GM19239 (cell line): ENCODE measurements at regions not wholly inside any gene's neighbourhood (a gene's known extent, or its start where the extent isn't known, plus 50 kb on each side); places are given as distances from the start of the nearest gene placed in this dataset.

Experiments used
- DNase-seq: peaks from one replicate; pipeline ENCODE4 v3.0.0; 2011; ENCODE audit warnings: low spot score; ENCODE audit not compliant: insufficient read length
- FAIRE-seq: peaks from 2 replicates; lab custom pipeline; 2011; peaks lifted over from hg19 to GRCh38; lab: Jason Lieb, UNC

- DNase-seq, result no peak
- no peak for FAIRE-seq
Observed at GRCh38 chr2:57878866-57879210, 167.8 kb upstream of the VRK2 start.

GRCh38 chr2:57880446-57880845 lies 166.2 kb upstream of the VRK2 start:
- FAIRE-seq (no peak), DNase-seq (no peak)

GRCh38 chr2:57880967-57881366 lies 165.6 kb upstream of the VRK2 start:
- FAIRE-seq (no peak), DNase-seq (no peak)

GRCh38 chr2:57881998-57882888 lies 164.4 kb upstream of the VRK2 start:
- peak; percentile 76 for FAIRE-seq
- no peak for DNase-seq

- DNase-seq, result no peak
- FAIRE-seq, result peak; percentile 51
Observed at GRCh38 chr2:57882895-57883515, 163.6 kb upstream of the VRK2 start.

- DNase-seq (no peak), FAIRE-seq (no peak)
Observed at GRCh38 chr2:57884281-57884680, 162.3 kb upstream of the VRK2 start.

- peak; percentile 57 for FAIRE-seq
- no peak for DNase-seq
Observed at GRCh38 chr2:57885742-57886141, 160.9 kb upstream of the VRK2 start.

GRCh38 chr2:57886161-57886786 lies 160.3 kb upstream of the VRK2 start:
- FAIRE-seq (no peak), DNase-seq (no peak)

GRCh38 chr2:57888463-57888862 lies 158.1 kb upstream of the VRK2 start:
- DNase-seq, result no peak
- FAIRE-seq, result no peak

- FAIRE-seq, result peak; percentile 63
Observed at GRCh38 chr2:57890464-57890863, 156.1 kb upstream of the VRK2 start.

GRCh38 chr2:57891086-57891712 lies 155.4 kb upstream of the VRK2 start:
- no peak for FAIRE-seq
- no peak for DNase-seq

More at GRCh38 chr2:57890464-57890863, 156.1 kb upstream of the VRK2 start:
- DNase-seq, result no peak

- FAIRE-seq (peak; percentile 88), DNase-seq (no peak)
Observed at GRCh38 chr2:57892920-57893319, 153.7 kb upstream of the VRK2 start.

GRCh38 chr2:57893347-57893746 lies 153.3 kb upstream of the VRK2 start:
- no peak for FAIRE-seq
- DNase-seq, result no peak

- FAIRE-seq (no peak), DNase-seq (no peak)
Observed at GRCh38 chr2:57893786-57894185, 152.8 kb upstream of the VRK2 start.

- peak; percentile 60 for FAIRE-seq
- DNase-seq, result no peak
Observed at GRCh38 chr2:57894381-57894780, 152.2 kb upstream of the VRK2 start.

- DNase-seq (no peak), FAIRE-seq (no peak)
Observed at GRCh38 chr2:57897920-57898319, 148.7 kb upstream of the VRK2 start.

- no peak for DNase-seq
- FAIRE-seq, result peak; percentile 18
Observed at GRCh38 chr2:57899898-57900297, 146.7 kb upstream of the VRK2 start.

GRCh38 chr2:57902578-57902977 lies 144.0 kb upstream of the VRK2 start:
- DNase-seq (no peak), FAIRE-seq (no peak)

- FAIRE-seq (peak; percentile 71), DNase-seq (peak; percentile 12)
Observed at GRCh38 chr2:57906152-57906732, 140.4 kb upstream of the VRK2 start.

- DNase-seq (no peak), FAIRE-seq (no peak)
Observed at GRCh38 chr2:57907411-57907810, 139.2 kb upstream of the VRK2 start.
